ENCODE measurements at regions not wholly inside any gene's neighbourhood (a gene's known extent, or its start where the extent isn't known, plus 50 kb on each side); places are given as distances from the start of the nearest gene placed in this dataset.

- Histone ChIP-seq H3F3A (replicated peaks; ENCODE audit: low read depth) (no peaks in the 10 kb centered on the region), H3K27ac (ENCODE audit: low read depth) (no peak overlapping the region), H3K27me3 (ENCODE audit: insufficient read depth) (no peaks in the 10 kb centered on the region), H3K4me1 (ENCODE audit: insufficient read depth) (no peaks in the 10 kb centered on the region), H2AFZ (peak overlapping the region; percentile 84), H3K79me2 (replicated peaks; ENCODE audit: insufficient read depth) (no peaks in the 10 kb centered on the region), H3K4me2 (no peak overlapping the region), H4K20me1 (replicated peaks; ENCODE audit: insufficient read depth) (no peaks in the 10 kb centered on the region), H3K36me3 (ENCODE audit: insufficient read depth) (no peaks in the 10 kb centered on the region), H3K4me3 (no peak overlapping the region), H3K9me2 (ENCODE audit: insufficient read depth) (peaks cover 5% of the 10 kb centered on the region; the same call in 1 of the 2 replicates)
- no peaks in the 10 kb centered on the region for H3K36me3 Mint-ChIP-seq (ENCODE audit: low read depth)
- ATAC-seq (no peak), DNase-seq (ENCODE audit: low spot score) (no peak)
- TF ChIP-seq EZH2 (IDR thresholded peaks at IDR 0.05; ENCODE audit: low read depth, unreplicated experiment) (no peak), EZH2phosphoT487 (IDR thresholded peaks at IDR 0.05; ENCODE audit: unreplicated experiment) (no peak), POLR2AphosphoS5 (IDR thresholded peaks at IDR 0.05; ENCODE audit: low read depth) (no peak), JUNB (IDR thresholded peaks at IDR 0.05; ENCODE audit: unreplicated experiment) (no peak), ETS1 (IDR thresholded peaks at IDR 0.05) (no peak), CREB1 (CRISPR knock-in tag; IDR thresholded peaks at IDR 0.05; ENCODE audit: low read depth) (no peak), NANOG (IDR thresholded peaks at IDR 0.05; ENCODE audit: borderline replicate concordance) (no peak), CTCF (conservative IDR thresholded peaks at IDR 0.05; ENCODE audit: low read depth in 2 of 2) (no peak), STAT1 (IDR thresholded peaks at IDR 0.05; ENCODE audit: unreplicated experiment) (no peak), ZNF114 (CRISPR knock-in tag; IDR thresholded peaks at IDR 0.05) (no peak), ZNF331 (CRISPR knock-in tag; IDR thresholded peaks at IDR 0.05; ENCODE audit: low read depth) (no peak)
- TF ChIP-seq, protein P1, sequence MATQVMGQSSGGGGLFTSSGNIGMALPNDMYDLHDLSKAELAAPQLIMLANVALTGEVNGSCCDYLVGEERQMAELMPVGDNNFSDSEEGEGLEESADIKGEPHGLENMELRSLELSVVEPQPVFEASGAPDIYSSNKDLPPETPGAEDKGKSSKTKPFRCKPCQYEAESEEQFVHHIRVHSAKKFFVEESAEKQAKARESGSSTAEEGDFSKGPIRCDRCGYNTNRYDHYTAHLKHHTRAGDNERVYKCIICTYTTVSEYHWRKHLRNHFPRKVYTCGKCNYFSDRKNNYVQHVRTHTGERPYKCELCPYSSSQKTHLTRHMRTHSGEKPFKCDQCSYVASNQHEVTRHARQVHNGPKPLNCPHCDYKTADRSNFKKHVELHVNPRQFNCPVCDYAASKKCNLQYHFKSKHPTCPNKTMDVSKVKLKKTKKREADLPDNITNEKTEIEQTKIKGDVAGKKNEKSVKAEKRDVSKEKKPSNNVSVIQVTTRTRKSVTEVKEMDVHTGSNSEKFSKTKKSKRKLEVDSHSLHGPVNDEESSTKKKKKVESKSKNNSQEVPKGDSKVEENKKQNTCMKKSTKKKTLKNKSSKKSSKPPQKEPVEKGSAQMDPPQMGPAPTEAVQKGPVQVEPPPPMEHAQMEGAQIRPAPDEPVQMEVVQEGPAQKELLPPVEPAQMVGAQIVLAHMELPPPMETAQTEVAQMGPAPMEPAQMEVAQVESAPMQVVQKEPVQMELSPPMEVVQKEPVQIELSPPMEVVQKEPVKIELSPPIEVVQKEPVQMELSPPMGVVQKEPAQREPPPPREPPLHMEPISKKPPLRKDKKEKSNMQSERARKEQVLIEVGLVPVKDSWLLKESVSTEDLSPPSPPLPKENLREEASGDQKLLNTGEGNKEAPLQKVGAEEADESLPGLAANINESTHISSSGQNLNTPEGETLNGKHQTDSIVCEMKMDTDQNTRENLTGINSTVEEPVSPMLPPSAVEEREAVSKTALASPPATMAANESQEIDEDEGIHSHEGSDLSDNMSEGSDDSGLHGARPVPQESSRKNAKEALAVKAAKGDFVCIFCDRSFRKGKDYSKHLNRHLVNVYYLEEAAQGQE (IDR thresholded peaks at IDR 0.05; ENCODE audit: unreplicated experiment) = no peak
- TF ChIP-seq, protein P2, sequence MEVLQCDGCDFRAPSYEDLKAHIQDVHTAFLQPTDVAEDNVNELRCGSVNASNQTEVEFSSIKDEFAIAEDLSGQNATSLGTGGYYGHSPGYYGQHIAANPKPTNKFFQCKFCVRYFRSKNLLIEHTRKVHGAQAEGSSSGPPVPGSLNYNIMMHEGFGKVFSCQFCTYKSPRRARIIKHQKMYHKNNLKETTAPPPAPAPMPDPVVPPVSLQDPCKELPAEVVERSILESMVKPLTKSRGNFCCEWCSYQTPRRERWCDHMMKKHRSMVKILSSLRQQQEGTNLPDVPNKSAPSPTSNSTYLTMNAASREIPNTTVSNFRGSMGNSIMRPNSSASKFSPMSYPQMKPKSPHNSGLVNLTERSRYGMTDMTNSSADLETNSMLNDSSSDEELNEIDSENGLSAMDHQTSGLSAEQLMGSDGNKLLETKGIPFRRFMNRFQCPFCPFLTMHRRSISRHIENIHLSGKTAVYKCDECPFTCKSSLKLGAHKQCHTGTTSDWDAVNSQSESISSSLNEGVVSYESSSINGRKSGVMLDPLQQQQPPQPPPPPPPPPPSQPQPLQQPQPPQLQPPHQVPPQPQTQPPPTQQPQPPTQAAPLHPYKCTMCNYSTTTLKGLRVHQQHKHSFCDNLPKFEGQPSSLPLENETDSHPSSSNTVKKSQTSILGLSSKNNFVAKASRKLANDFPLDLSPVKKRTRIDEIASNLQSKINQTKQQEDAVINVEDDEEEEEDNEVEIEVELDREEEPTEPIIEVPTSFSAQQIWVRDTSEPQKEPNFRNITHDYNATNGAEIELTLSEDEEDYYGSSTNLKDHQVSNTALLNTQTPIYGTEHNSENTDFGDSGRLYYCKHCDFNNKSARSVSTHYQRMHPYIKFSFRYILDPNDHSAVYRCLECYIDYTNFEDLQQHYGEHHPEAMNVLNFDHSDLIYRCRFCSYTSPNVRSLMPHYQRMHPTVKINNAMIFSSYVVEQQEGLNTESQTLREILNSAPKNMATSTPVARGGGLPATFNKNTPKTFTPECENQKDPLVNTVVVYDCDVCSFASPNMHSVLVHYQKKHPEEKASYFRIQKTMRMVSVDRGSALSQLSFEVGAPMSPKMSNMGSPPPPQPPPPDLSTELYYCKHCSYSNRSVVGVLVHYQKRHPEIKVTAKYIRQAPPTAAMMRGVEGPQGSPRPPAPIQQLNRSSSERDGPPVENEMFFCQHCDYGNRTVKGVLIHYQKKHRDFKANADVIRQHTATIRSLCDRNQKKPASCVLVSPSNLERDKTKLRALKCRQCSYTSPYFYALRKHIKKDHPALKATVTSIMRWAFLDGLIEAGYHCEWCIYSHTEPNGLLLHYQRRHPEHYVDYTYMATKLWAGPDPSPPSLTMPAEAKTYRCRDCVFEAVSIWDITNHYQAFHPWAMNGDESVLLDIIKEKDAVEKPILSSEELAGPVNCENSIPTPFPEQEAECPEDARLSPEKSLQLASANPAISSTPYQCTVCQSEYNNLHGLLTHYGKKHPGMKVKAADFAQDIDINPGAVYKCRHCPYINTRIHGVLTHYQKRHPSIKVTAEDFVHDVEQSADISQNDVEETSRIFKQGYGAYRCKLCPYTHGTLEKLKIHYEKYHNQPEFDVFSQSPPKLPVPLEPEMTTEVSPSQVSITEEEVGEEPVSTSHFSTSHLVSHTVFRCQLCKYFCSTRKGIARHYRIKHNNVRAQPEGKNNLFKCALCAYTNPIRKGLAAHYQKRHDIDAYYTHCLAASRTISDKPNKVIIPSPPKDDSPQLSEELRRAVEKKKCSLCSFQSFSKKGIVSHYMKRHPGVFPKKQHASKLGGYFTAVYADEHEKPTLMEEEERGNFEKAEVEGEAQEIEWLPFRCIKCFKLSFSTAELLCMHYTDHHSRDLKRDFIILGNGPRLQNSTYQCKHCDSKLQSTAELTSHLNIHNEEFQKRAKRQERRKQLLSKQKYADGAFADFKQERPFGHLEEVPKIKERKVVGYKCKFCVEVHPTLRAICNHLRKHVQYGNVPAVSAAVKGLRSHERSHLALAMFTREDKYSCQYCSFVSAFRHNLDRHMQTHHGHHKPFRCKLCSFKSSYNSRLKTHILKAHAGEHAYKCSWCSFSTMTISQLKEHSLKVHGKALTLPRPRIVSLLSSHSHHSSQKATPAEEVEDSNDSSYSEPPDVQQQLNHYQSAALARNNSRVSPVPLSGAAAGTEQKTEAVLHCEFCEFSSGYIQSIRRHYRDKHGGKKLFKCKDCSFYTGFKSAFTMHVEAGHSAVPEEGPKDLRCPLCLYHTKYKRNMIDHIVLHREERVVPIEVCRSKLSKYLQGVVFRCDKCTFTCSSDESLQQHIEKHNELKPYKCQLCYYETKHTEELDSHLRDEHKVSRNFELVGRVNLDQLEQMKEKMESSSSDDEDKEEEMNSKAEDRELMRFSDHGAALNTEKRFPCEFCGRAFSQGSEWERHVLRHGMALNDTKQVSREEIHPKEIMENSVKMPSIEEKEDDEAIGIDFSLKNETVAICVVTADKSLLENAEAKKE (CRISPR knock-in tag; IDR thresholded peaks at IDR 0.05) = no peak
- no peaks in the 10 kb centered on the region for H3K27me3 Mint-ChIP-seq (ENCODE audit: insufficient read depth, low read depth, poor library complexity)
- no peak overlapping the region for H3K27ac Mint-ChIP-seq
- H3K9me3 Mint-ChIP-seq = no peaks in the 10 kb centered on the region
- no peak overlapping the region for H3K4me3 Mint-ChIP-seq
- peaks cover 3% of the 10 kb centered on the region; the same call in 1 of the 3 replicates for H3K4me1 Mint-ChIP-seq
These were observed 96.7 kb upstream of the SEMA6A start for GRCh38 chr5:116671211-116671736.

Data from GM23338 (cell line).